BJ (cell line): ENCODE measurements at regions not wholly inside any gene's neighbourhood (a gene's known extent, or its start where the extent isn't known, plus 50 kb on each side); places are given as distances from the start of the nearest gene placed in this dataset.

Experiments used
- CTCF ChIA-PET: fragments of 350-600 bp; formaldehyde crosslinking; extraction: SDS; loops from one replicate; lab custom pipeline; 2021; ENCODE audit warnings: antibody characterized with exemption, inconsistent platforms; lab: Yijun Ruan, JAX
- POLR2A ChIA-PET: fragments of 300-600 bp; sonication (Branson Sonifier 250); formaldehyde crosslinking; extraction: SDS; loops from one replicate; lab custom pipeline; 2021; ENCODE audit warnings: antibody characterized with exemption; lab: Charles Lee
- DNase-seq: peaks from one replicate; pipeline ENCODE4 v3.0.0-alpha.2; 2011; ENCODE audit warnings: low read depth
- H3K27me3 ChIP-seq: 2 replicates; pipeline ENCODE4 v1.6.0; 2011; ENCODE audit warnings: low read length; ENCODE audit not compliant: control insufficient read depth, insufficient read depth
- H3K36me3 ChIP-seq: 2 replicates; pipeline ENCODE4 v1.5.1; 2011; ENCODE audit warnings: low read length; ENCODE audit not compliant: control insufficient read depth, insufficient read depth
- H3K4me3 ChIP-seq: 2 replicates; pipeline ENCODE4 v1.5.1; 2011; ENCODE audit warnings: low read depth, mild to moderate bottlenecking, control low read depth, low read length
- CTCF ChIP-seq: IDR thresholded peaks from 2 replicates; pipeline ENCODE4 v1.5.1; 2011; ENCODE audit warnings: low read depth, mild to moderate bottlenecking, control low read depth, inconsistent platforms, low read length, moderate library complexity; ENCODE audit not compliant: insufficient read depth

DNA sequence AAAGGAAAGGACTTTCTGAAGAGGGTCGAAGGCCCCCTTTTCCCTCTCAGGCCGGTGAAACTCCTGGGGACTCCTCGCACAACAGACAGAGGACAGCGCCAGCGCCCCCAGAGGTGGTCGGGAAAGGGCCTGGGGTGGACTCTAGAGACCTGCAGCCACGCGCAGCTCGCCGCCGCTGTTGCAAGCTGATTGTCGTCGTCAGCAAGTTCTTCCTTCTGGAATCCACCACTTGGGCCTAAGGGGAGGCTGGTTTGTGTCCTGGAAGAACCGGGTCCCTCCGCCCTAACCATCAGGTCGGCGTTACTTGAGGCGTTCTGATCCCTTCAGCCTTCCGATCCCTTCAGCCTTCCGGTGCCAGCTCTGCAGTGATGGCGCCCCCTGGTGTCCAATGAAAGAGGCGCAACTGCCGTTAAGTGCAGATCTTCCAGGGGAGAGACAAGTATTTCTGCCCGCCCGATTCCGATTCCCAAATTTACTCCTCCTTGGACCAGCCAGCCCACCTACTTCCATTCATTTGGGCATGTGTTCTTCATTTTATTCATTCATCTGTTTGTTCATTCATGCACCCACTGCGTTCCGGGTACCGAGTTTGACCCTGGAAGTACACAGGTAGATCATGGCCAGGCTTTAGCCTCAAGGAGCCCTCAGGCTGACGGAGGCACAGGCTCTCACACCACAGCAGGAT lies 77.2 kb upstream of the SLC6A11 start:
- TF ChIP-seq CTCF = peak; percentile 79
- ChIA-PET CTCF (interaction anchor here (0.6 to 5.6 kb wide), 26 partner anchors 10 to 1234 kb away, joined by 3 to 80 read pairs (median 4); no protein-coding TSS in a partner anchor), POLR2A (no interaction called here)
- no peak for DNase-seq
- peaks cover 1% of the 10 kb centered on the region; the same call in 1 of the 2 replicates for H3K27me3 ChIP-seq
- no peaks in the 10 kb centered on the region for H3K36me3 ChIP-seq
- H3K4me3 ChIP-seq = no peak overlapping the region; the same call in 1 of the 2 replicates

DNA sequence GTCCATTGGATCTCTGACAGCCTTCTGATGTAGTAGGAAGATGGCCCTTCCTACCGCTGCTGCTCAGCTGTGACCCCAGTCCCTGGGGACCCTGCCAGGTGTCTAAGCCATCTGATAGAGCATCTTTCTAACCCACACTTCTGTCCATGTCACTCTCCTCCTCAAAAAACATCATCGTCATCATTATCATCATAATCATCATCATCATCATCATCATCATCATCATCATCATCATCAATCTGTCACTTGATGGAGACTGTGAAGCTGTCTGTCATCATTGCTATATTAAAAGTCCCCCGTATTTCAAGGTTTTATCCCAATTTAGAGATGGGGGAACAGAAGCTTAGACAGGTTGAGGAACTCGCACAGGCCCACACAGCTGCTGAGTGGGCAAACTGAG lies 75.1 kb upstream of the SLC6A11 start:
- Histone ChIP-seq H3K27me3 (peaks cover 1% of the 10 kb centered on the region; the same call in 1 of the 2 replicates), H3K36me3 (no peaks in the 10 kb centered on the region), H3K4me3 (no peak overlapping the region)
- no peak for DNase-seq
- TF ChIP-seq CTCF = no peak
- CTCF ChIA-PET = interaction anchor here (0.6 to 5.6 kb wide), 4 partner anchors 17 to 398 kb away, joined by 3 to 80 read pairs (median 29); no protein-coding TSS in a partner anchor
- POLR2A ChIA-PET = no interaction called here

DNA sequence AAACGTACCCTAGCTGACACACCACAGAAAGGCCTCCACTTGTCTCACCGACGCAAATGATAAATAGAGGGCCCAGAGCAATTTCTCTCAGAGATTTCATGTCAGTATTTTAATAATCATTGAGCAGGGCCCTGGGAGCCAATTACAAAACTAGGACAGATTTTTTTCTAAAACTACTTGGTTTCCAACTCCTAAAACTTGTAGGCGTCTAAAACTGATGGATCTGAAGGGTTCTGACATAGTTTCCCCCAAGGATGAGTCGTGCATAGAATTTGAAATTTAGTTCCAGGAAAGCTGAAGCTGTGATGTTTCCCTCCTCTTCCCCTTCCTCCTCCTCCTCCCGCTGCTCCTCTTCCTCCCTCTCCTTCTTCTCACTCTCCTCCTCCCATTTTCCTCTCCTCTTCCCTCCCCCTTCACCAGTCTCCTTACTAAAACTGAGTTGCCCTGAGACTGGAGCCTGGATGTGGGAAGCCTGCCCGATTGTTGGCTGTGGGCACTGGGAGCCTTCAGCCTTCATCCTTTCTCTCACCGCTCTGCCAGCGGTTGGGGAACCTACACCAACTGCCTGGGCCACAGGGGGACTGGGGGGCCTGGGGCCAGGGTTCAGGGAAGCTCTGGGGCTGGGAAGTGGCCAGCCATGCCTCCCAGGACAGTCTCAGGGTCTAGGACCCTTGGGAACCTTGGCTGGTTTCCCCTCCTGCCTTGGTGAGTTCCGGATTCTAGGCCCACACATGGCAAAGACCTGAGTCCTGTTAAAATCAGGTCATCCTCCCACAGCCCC lies 73.9 kb upstream of the SLC6A11 start:
- ChIA-PET POLR2A (no interaction called here), CTCF (interaction anchor here (5.6 kb wide), 1 partner anchor 399 kb away, joined by 80 read pairs; no protein-coding TSS in a partner anchor)
- no peak for TF ChIP-seq CTCF
- Histone ChIP-seq H3K36me3 (no peaks in the 10 kb centered on the region), H3K27me3 (peaks cover 1% of the 10 kb centered on the region), H3K4me3 (no peak overlapping the region)
- DNase-seq = no peak

- CTCF ChIA-PET = interaction anchor here (0.9 kb wide), 1 partner anchor 325 kb away, joined by 3 read pairs; no protein-coding TSS in a partner anchor
Measured at GRCh38 chr3:10743366-10744097, 72.5 kb upstream of the SLC6A11 start.

More at GRCh38 chr3:10743366-10744097, 72.5 kb upstream of the SLC6A11 start:
- Histone ChIP-seq H3K27me3 (no peaks in the 10 kb centered on the region; the same call in 1 of the 2 replicates), H3K4me3 (no peak overlapping the region), H3K36me3 (no peaks in the 10 kb centered on the region)
- DNase-seq = no peak
- TF ChIP-seq CTCF = no peak
- POLR2A ChIA-PET = no interaction called here
